GM19395 (cell line): ENCODE measurements at regions not wholly inside any gene's neighbourhood (a gene's known extent, or its start where the extent isn't known, plus 50 kb on each side); places are given as distances from the start of the nearest gene placed in this dataset.
"Not testable (repeated sequence)": the region's sequence is repeated elsewhere in the genome, so short reads cannot be mapped to it uniquely, and the experiment has no call there.

Source experiments
- ATAC-seq: cut with Tn5 transposase; IDR thresholded peaks from one replicate; pipeline ENCODE4 v1.9.1; 2021; ENCODE audit warnings: mild to moderate bottlenecking, moderate library complexity; ENCODE audit not compliant: unreplicated experiment

DNA sequence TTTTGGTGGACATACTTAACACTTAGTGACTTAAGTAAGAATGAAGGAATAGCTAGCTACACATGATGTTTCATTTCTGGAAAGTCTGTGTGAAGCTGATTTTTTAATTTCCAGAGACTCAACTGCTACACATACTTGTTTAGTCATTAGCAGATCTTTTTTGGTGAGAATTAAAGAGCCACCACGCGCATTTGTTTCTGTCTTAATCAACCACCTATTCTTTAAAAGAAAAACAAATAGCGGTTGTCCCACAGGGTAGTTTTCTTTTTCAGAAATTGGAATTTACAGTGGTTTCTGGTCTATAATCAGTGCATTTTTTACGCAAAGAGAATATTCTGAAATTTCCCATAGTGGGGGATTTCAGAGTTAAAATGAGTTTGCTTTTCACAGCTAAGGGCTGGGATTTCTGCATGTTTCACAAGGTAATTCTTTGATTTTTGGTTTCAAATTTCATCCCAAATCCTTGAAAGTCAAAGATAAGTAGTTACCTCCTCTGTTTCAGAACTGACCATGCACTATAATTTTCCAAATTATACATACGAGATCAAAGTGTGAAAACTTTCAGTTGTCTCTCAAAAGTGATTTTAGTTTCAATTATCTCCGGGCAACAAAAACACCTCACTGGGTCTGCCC lies 631.0 kb upstream of the GRM7 start:
- peak; percentile 54 for ATAC-seq

DNA sequence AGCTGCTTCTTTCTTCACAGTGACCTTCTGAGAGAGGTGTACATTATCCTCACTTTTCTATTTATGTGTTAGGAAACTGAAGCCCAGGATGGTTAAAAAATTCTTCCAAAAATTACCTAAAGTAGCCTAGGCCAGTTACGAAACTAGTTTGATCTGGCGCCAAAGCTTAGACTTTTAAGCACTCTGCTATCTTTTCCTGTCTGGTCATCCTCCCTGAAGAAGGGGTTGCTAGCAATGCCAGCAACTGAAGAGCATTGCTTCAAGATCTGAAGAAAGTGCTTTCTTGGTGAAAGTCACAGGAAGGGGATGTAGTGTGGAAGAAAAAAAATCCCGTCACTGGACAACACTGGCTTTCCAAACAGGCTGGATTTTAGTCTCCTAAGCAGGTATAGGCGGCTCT lies 618.8 kb upstream of the GRM7 start:
- ATAC-seq, result no peak

DNA sequence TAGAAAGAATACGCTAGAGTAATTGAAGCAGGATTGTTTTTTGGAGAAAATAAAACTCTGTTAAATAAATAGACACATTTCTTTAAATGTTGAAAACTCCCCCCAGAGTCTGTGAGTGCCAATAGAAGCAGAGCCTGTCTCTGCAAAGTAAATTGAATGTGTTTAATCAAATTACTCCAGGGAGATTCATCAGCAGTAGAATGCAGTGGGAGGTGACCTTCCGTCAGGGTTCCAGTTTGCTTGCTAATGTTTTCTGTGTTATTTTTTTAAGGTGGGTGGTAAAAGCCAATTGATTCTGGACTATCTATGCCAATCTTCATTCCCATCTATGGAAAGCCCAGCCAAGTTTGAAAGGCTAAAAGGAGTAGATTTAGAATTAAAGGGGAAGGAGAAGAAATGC lies 612.4 kb upstream of the GRM7 start:
- ATAC-seq, result no peak

- ATAC-seq, result peak; percentile 72
These were observed 611.2 kb upstream of the GRM7 start for GRCh38 chr3:6249679-6250078.

- ATAC-seq, result peak; percentile 98
These were observed 610.7 kb upstream of the GRM7 start for GRCh38 chr3:6250167-6250566.

DNA sequence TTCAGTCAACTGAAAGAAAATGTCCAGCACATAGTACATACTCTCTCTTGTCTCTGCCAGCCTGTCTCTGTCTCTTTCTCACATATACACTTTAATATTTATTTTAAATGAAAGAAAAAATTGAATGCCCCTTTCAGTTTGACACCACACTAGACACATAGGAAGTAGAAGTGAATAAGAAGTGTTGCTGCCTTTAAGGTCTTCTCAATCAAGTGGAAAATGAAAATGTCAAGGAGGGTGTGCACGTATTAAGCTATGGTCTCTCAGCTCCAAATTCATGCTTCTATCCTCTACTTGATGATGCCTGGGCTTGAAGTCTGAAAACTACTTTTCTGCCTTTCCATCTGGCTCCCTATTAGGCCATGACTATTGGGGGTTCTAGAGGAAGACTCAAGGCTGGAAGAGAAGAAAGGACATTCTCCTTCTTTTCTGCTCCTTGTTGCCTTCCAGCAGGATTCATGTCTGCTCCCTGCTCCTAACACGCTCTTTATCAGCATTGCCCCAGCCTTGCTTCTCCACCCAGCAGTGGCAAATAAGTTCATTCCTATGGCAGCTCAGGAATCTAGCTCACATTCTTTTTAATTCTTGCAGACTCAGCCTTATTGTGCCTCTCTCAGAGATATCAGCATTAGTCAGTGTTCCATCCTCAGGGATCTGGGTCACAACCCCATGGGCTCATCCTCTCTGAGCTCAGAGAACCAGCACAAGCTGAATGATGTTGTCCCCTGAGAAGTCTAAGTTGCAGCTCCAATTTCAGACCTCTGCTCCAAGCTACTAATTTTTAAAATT lies 609.1 kb upstream of the GRM7 start:
- ATAC-seq, result no peak

DNA sequence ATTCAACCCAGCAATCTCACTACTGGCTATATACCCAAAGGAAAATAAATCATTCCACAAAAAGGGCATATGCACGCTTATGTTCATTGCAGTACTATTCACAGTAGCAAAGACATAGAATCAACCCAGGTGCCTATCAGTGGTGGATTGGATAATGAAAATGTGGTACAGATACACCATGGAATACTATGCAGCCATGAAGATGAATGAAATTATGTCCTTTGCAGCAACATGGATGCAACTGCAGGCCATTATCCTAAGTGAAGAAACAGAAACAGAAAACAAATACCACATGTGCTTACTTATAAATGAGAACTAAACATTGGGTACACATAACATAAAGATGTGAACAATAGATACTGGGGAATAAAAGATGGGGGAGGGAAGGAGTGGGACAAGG lies 606.4 kb upstream of the GRM7 start:
- ATAC-seq, result no peak

- ATAC-seq, result no peak
These were observed 605.7 kb upstream of the GRM7 start for GRCh38 chr3:6255229-6255628.

DNA sequence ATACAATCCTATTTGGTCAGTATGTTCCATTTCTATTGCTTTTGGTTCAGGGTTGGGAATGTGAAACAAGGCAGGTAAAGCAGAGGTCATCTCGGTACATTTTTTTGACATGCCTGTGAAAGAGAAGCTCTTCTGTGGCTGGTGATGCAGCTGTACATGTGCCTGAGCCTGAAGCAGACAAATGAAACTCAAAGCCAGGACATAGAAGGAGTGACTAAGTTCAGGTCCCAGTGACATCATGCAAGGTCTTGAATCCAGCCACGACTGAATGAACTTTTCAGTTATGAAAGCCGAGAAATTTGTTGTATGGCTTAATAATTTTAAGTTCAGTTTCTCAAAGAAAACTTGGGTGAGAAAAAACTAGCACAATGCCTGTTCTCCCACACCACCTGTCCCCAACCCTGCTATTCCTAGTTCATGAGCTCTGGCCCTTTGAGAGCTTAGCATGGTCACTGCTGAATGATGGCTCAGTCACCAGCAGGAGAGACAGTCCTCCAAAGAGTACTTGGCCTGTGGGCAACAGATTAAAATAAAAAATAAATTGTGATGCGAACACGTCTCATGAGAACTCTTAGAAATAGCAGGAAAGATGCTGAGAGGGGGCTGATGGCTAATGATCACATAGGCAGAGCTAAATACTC lies 600.2 kb upstream of the GRM7 start:
- peak; percentile 94 for ATAC-seq

DNA sequence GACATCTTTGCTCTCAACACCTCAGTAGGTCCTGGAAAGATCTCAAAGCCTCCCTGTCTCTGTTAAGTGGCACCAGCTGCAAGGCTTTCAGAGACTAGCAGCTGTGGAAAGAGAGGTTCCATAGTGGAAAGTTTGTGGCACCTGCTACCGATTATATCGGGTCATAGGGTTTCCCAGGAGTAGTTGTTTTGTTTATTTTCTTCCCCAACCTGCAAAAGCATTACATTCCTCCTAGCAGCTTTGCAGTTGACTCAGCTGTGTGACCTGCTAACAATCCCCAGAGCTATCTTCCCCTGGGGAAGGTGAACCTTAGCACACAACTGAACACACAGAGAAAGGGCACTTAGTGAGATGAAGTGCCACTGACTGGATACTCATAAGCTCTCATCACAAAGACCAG lies 598.9 kb upstream of the GRM7 start:
- no peak for ATAC-seq

DNA sequence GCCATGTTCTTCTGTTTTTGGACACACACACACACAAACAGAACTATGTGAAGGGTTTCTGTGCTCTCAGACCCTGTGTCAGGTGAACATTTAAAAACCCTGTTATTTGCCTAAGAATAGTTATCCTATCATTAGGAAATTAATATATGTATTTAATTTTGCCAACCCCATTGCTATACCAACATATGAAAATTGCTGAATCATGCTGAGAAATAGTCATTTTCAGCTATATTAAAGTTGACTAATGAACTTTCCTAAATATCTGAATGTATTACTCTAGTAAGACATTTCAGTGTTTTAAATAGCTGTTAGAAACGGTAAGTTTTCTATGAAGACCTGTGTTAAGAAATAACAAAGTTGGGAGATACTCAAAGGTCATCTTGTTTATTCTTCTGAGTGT lies 596.9 kb upstream of the GRM7 start:
- ATAC-seq, result no peak

GRCh38 chr3:6264906-6265305 lies 596.0 kb upstream of the GRM7 start:
- ATAC-seq, result no peak

GRCh38 chr3:6266135-6266534 lies 594.8 kb upstream of the GRM7 start:
- ATAC-seq, result no peak

DNA sequence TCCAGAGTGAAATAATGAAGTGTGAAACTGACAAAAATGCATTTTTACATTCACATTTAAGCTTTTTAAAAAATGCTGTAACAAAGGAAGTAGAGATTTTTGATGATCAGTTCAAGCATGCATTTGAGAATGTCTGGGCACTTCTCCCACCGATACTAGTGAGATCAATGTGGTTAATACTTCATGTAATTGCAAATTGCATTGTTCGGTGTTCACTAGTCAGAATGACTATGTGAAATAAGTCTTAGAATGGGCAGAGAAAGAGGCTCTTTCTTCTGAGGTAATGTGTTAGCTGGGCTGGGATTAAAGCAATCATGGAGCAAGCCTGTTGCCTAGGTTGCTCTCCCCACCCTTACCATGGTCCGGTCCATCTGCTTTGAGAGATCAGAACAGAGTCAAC lies 587.0 kb upstream of the GRM7 start:
- no peak for ATAC-seq

- ATAC-seq, result peak; percentile 68
These were observed 579.3 kb upstream of the GRM7 start for GRCh38 chr3:6281662-6282061.

GRCh38 chr3:6282918-6283317 lies 578.0 kb upstream of the GRM7 start:
- no peak for ATAC-seq

DNA sequence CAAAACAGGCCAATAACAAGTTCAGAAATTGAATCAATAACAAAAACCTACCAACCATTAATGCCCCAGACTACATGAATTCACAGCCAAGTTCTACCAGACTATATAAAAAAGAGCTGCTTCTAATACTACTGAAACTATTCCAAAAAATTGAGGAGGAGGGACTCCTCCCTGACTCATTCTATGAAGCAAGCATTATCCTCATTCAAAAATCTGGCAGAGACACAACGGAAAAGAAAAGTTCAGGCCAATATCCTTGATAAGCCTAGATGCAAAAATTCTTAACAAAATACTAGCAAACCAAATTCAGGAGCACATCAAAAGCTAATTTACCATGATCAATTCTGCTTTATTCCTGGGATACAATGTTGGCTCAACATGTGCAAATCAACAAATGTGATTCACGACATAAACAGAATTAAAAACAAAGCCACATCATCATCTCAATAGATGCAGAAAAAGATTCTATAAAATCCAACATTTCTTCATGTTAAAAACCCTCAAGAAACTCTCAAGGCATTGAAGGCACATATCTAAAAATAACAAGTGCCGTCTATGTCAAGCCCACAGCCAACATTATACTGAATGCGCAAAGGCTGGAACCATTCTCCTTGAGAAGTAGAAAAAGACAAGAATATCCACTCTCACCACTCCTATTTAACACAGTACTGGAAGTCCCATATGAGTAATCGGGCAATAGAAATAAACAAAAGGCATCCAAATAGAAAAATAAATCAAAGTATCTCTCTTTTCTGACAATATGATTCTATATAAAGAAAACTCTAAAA lies 573.6 kb upstream of the GRM7 start:
- ATAC-seq, result no peak

DNA sequence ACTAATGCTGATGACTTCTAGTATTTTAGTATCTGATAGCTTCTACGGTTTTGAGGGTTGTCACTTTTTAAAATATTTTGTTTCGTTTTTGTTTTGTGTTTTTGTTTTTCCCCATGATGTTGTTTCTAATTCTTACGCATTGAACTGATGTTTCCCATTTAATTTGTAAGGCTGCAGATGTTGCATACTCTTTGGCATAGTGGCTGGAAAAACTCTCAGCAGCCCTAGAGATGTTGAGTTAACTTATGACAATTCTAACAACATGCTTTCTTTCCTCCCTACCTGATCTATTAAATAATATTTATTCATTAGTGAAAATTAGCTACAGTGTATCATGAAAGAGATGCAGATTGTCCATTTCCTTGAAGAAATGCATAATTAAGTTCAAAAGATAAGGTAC lies 559.3 kb upstream of the GRM7 start:
- ATAC-seq, result no peak

DNA sequence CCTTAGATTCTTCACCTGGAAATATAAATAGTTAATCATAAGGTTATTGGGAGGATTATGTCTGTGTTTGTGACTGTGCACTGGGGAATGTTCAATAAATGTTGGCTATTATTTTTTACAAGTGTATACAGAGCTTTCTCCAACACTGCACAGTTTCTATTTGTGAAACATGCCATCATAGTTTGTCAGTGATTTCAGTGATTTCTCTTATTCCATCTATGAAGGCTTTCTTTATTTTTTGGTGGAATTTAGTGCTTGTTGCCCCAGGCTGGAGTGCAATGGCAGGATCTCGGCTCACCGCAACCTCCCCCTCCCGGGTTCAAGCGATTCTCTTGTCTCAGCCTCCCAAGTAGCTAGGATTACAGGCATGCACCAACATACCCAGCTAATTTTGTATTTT lies 545.0 kb upstream of the GRM7 start:
- no peak for ATAC-seq

- no peak for ATAC-seq
These were observed 538.9 kb upstream of the GRM7 start for GRCh38 chr3:6321999-6322398.

DNA sequence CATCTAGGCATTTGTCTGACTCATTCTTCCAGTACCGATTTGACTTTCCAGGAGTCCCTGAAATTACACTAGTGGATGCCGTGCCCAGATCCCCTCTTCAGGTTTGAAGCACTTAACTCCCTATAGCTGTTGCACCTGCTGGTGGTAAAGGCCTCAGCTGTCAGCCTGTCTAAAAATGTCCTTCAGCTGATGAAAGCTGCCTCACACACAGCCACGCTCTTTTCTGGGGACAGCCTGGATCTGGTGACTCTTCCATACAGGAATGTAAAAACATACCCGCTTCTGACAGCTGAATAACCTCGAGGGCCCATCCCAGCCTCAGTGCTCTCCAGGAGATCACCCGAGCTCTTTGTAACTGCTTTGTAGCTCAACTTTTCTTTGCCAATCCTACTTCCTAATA lies 534.1 kb upstream of the GRM7 start:
- ATAC-seq, result no peak

DNA sequence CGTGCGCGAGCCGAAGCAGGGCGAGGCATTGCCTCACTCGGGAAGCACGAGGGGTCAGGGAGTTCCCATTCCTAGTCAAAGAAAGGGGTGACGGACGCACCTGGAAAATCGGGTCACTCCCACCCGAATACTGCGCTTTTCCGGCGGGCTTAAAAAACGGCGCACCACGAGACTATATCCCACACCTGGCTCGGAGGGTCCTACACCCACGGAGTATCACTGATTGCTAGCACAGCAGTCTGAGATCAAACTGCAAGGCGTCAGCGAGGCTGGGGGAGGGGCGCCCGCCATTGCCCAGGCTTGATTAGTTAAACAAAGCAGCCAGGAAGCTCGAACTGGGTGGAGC lies 520.0 kb upstream of the GRM7 start:
- ATAC-seq, result not testable (repeated sequence)
